Activated CD4-positive, alpha-beta T cell treated with anti-CD3 and anti-CD28 coated beads for 24 hours (primary cell): ENCODE measurements at regions not wholly inside any gene's neighbourhood (a gene's known extent, or its start where the extent isn't known, plus 50 kb on each side); places are given as distances from the start of the nearest gene placed in this dataset.

Experiments
- DNase-seq, 2 donors: peaks; one replicate each; pipeline ENCODE4 v3.0.0-alpha.2; 2020; ENCODE audit warnings: low read depth in 2 of 2

DNA sequence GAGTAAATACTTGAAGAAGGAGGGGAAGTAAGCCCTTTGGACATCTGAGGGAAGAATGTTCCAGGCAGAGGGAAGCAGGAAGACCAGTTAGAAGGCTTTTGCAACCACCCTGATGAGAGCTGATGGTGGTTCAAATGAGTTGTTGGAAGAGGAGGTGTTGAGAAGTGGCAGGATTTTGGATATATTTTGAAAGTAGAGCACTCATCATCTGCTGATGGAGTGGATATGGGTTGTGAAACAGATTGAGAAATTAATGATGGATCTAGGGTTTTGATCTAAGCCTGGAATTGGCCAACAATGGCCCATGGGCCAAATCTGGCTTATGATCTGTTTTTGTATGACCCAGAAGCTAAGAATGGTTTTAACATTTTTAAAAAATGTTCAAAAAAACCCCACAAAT lies 230.7 kb downstream of the NDFIP2 start:
- DNase-seq = no peak

DNA sequence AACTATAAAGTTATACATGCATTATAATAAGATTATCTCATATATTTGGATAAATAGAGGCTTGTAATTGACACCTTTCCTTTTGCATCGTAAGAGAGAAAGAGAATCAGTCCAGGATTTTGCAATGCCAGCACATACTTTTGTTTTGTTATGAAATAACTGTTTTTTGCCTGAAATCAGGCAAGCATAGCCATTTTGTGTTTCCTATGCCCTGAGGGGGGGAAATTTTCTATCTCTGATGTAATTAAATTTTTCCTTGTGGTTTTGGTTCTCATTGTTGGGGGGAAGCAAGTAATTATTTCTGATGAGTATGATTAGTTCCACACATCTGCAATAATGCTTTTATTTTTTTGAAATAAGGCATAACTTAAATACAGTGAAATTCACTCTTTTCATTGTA lies 229.4 kb downstream of the NDFIP2 start:
- DNase-seq = no peak

DNA sequence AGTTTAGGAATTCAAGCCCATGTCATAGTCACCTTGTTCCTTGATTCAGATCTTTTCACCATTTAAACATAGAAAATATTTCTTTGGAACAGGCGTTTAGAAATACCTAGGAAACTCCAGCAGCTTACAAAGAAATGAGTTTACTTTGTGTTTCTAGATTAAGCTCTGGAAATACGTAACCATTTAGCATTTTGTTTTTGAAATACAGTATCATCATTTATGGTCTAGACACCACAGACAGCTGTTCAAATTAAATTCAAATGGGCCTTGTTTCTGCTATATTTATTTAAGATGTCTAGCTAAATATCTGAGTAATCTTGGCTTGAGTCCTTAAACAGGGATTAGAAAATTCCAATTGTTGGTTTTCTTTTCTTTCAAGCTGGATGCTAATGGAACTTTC lies 228.5 kb downstream of the NDFIP2 start:
- no peak for DNase-seq

DNA sequence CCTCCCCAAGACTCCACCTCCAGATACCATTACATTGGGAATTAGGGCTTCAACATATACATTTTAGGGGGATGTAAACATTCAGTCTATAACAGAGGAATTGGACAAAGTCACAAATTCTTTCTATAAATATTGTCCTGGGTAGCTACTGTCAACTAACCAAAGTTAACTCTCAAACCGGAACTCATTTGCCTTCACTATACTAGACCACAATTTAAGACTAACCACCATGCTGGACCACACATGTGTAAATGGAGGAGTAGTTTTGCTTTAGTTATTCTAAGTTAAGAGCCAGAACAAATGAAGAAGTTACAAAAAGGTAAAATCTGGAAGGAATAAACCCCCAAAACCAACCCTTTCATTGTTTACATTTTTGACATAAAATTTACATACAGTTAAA lies 222.8 kb downstream of the NDFIP2 start:
- no peak for DNase-seq

DNA sequence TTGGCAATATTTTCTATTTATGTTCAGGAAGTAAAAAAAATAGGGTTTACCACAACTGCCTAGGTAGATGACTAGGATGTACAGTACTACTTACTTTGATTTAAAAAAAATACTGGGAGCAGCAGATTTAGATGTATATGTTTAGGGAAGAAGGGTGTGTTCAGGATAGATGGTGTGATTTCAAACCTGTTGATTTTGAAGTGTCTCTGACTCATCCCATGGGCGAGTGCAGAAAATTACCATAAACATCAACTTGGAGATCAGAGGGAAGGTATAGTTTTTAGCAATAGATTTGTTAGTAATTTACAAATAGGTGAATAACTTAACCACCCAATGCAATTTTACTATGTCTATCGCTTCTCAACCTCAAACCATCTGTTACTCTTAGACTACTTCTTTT lies 214.8 kb downstream of the NDFIP2 start:
- no peak for DNase-seq

DNA sequence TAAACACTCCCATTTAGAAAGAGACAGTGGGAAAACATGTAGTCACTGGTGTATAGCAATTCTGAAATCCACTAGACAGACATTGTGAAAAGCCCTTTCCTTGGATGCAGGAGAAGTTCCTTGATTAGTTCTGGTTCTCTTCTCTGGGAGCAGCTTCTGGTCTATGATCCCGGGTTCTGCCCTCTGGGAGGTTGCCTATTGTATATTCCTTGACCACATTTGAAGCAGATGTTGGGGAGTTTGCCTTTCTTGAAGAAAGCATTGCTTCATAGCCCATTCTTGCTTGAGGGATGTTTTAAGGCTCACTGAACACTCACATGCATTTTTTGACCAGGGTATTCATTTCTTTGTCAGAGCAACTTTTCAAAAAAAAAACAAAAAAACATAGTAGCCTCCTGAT lies 211.9 kb downstream of the NDFIP2 start:
- DNase-seq = no peak

DNA sequence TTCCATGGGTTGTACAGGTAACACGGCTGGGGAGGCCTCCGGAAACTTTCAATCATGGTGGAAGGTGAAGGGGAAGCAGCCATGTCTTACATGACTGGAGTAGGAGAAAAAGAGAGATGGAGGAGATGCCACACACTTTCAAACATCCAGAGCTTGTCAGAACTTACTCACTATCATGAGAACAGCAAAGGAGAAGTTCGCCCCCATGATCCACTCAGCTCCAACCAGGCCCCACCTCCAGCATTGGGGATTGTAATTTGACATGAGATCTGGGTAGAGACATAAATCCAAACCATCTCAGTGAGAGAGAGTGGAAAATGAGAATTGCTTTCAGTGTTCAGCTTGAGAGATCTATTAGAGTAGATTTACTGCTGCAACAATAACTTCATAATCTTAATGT lies 210.9 kb downstream of the NDFIP2 start:
- no peak for DNase-seq

DNA sequence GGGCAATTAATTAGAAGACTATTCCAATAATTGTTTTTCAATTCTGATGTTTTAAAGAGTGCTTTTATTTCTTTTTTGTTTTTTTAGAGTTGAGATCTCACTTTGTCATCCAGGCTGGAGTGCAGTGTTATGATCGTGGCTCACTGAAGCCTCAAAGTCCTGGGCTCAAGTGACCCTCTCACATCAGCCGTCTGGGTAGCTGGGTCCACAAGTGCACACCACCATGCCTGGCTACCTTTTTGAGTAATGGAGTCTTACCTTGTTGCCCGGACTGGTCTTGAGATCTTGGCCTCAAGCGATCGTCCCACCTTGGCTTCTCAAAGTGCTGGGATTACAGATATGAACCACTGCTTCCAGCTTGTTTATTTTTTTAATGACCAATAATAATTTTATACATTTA lies 207.8 kb downstream of the NDFIP2 start:
- DNase-seq = no peak

DNA sequence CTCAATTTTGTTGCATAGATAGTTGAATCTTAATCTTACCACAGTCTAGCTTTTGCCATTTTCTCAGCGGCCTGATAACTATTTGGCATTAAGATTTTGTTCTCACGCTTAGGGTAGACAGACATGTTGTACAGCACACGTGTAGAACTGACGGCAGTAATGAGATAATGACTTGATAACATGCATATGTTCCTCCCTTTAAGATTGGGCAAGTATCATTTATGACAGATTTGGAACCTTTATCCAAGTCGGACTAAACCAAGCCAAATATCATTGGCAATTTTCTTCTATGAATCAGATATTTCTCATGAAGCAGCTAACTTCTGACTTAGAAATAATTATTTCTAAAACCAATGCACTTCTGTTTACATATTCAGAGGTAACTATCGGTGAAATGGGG lies 205.5 kb downstream of the NDFIP2 start:
- no peak for DNase-seq

DNA sequence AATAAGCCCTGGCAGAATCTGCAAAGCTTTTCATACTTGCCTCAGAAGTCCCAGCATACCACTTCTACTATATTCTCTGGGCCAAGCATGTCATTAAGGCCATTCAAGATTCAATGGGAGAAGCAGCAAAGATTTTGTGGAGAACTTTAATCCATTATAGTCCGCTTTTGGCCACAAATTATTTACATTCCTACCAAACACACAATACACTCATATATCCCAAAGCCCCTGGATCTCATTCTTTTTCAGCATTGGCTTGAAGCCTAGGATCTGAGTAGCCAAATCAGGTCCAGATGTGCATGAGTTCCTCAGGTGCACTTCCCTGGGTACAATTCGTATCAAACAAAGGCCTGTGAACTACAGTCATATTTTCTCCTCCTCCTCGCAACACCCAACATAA lies 203.4 kb downstream of the NDFIP2 start:
- DNase-seq = no peak

DNA sequence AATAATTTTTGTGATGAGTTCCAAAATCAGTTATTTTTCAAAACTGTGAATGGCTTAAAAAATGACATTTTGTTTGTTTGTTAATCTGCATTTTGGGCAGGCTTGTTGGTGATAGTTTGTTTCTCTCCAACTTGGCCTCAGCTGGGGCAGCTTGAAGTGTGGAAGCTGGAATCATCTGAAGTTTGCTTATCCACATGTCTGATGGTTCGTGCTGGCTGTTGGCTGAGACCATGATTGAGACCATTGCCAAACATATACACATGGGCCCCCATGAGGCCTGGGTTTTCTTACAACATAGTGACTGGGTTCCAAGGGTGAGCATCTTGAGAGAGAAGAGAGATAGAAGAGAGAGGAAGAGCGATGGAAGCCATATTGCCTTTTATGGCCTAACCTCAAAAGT lies 201.2 kb downstream of the NDFIP2 start:
- no peak for DNase-seq

DNA sequence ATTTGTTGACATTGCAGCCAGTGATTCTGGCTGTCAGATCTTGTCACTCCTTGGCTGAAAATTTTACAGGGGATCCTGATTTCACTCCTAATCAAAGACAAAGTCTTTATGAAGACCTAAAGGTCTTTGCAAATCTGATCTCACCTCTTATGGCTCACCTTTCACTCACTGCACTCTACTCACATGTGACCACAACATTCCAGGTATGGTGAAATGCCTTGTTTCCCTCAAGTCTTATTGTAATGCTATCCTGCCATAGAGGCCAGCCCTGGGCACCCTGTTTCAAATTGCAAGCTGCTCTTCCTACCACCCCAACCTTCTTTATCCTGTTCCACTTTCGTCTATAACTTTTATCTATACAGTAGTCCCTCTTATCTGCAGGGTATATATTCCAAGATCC lies 200.1 kb downstream of the NDFIP2 start:
- no peak for DNase-seq

DNA sequence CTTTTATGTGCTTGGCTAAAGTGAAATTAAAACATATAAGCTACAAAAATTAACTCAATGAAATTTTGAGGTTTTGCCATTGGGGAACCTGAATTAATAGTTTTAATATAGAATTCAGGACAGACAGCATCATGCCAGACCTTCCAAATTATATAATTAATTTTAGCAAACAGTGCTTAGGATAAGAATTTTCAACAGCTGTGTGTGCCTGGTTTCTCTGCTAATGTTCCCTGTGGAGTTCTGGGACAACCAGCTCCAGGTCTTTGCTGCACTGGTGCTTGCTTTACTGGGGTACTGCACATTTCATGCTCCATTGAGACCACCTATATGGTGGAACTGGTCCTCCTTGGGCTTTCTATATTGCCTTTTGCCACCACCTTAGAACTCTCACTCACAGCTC lies 199.5 kb downstream of the NDFIP2 start:
- no peak for DNase-seq

DNA sequence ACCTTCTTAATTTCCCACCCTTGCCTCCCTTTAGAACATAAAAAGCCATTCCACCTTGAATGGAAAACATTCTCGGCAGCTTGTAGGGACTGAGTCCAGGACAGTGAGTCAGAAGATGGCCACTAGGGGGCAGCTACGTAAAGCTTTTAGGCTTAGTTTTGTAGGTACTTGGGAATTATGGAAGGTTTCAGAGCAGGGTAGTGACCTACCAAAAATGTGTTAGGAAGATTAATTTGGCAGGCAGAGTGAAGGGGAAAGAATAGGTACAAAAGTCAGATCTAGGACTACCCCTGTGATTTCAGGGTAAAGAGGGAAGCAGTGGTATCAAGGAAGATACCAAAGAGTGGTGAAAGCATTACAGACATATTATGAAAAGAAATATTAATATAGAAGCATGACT lies 198.4 kb downstream of the NDFIP2 start:
- DNase-seq = peak; percentile 2 to 38

DNA sequence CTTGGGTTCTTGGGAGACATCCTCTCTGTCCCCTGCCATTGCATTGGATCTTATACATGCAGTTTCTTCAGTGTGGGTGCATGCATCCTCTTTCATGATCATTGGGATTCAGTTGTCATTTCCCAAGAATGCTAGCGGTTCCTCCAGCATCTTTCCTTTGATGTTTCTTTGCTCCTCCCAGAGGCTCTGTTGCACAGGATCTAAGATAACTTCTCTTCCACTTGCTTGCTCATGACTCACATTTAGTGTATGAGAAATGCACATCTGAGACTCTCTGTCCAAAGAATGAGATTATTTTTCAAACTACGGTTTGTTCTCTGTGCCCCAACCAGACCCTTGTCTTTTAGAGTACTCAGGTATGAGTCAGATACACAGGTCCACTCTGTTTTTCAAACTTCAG lies 197.1 kb downstream of the NDFIP2 start:
- no peak for DNase-seq

DNA sequence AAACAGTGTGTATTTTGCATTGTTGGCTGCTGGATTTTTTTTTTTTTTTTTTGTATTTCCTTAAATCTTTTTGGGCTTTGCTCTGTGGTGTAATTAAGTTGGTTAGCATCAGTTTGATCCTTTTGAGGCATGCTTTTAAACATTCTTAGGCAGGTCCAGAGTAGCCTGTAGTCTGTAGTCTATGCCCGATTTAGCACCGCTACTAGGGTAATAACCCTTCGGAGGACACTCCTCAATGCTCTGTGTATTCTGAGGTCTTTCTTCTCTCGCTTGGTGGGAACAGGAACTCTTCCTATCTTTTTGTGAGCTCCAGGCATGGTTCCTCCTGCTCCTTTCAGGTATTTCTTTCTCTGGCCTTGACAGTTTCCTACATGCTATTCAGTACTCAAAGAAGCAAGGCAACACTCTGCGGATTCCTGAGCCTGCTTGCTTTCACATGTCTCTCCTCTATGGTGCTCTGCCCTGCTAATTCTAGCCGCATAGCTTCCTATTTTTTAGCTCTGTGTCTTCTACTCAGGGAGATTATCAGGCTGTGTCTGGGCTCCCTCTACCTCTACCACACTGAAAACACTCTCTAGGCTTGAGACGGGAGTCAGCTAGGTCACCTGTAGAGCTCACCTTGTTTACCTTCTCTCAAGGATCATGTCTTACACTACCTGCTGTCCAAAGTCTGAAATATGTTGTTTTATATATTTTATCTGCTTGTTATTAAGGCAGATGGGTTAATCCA lies 195.1 kb downstream of the NDFIP2 start:
- no peak for DNase-seq

DNA sequence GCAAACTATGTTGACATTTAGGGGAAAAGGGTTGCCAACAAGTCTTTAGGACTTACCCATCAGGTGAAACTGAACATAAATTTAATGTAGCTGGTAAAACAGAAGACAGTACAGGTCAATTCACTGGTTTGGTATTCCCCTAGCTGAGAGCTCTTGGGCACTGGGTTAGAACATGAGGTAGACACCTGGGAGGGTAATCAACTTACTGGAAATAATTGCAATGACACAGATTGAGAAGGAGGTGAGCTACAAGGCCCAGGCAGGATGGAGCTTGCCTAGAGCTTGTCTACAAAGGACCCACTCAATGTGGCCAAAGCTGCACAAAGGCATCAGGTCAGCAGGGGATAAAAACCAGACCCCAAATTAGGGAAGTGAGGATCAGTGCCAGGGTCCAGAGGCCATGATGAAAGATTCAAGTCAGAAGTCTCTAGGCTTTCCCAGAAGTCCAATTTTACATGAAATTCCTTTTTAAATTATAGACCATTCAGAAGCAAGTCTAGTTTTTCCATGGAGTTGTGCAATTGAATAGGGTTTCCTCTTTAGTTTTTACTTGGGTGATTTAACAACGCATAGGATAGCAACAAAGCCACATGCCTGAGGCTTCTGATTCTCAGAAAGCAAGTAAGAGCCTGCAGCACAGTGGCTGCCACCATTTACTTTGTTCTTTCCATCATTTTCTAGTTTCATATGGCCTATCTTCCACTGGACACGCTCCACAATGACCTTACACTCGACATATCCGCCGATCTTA lies 194.0 kb downstream of the NDFIP2 start:
- no peak for DNase-seq

DNA sequence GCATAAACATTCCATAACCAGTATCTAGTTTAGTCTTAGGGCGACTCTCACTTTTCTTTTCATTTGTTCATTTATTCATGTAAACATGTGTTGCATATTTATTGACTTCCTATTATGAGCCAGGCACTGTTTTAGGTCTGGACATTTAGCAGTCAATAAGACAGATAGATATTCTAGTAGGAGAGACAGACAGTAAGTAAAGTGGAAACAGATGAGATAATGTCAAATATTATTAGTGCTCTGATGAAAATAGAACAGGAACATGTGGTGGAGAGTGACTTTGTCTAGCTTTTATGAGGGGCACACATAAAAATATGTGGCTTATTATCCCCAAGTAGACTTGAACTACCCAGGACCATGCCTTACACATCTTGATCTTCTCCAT lies 193.0 kb downstream of the NDFIP2 start:
- DNase-seq = no peak

DNA sequence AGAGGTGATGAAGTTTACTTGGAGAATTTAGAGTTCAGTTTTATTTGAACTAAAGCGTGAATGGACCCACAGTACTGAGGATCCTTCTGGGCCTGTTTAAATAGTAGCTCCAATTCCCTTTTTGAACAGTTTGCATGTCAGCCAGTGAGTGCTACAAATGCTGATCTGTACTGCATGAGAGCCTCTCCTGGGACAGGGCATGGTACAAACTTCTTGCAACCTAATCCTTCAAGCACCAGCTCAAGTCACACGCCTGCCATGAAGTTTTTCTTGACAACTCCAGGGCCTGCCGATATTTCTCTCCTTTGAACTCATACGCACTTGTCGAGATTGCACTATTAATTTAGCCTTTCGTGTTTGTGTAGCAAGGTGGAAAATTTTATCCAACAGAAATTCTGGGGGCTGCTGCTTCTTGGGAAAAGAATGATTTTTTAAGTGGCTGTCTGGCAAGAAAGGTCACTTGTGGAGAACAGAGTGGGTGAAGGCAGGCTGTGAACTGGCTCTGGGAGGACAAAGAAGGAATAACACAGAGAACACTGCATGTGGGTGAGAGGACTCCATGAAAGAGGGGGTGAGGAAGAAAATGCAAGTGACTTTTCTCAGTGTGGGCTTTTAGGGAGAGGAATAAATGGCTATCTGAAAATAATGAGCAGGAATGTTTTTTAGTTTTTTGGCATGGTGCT lies 192.5 kb downstream of the NDFIP2 start:
- no peak for DNase-seq

DNA sequence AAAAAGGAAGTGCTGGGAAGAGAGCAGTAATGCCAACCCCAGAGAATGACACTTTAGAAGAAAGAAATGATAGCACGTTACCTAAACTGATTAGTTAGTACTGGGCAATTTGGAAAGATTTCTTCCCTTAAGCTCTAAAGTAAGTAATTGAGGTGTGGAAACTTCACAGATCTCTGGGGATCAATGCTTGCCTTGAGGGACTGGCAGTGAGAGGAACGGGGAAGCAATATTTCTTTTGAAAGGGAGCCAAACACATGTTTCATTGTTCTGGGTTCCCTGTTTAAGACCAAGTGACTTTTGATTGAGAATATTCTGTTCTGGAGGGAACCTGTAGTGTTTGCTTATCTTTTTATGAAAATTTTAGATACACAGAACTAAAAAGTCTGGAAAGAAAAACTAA lies 190.5 kb downstream of the NDFIP2 start:
- no peak for DNase-seq

DNA sequence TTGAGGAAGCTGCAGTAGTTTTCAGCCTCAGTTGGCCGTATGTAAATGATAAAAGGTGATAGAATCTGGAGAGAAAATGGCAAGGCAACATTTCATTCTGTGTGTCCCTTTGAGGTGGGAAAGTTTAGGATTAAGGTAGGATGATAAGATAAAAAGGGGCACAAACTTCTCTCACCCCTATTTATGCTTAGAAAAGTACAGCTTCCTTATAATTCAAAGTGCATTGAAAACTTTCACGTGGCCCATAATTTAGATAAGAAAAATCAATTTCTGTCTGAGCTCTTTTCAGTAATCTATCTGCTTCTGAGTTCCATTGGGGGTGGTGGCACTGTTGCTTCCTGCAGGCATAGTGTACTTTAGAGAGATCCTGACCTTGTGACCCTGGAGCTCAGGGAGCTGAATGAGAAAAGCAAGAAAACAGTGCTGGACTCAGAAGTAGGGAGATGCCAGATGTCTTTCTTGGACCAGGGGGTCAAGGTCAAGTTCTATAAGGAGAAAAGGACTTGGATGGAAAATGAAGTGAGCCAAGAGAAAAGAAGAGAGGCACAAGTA lies 187.3 kb downstream of the NDFIP2 start:
- no peak for DNase-seq

DNA sequence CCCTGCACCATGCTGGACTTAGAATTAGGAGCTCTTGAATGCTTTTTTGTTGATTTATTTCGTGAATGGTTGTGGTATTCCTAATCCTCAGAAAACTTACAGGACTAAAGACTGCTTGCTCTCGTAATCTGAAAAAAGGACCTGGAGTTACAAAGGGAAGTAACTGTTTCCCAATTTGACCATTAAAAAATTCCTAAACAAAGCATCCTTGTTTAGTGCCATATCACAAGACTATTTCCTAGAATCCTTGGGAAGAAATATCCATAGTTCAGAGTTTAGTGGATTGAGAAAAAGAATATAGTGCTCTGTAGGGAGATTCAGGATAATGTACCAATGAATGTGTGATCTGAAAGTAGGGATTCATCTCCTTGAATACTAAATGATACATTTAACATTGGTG lies 186.8 kb downstream of the NDFIP2 start:
- DNase-seq = no peak
